Breast epithelium (tissue), 4 donors: ENCODE measurements at regions not wholly inside any gene's neighbourhood (a gene's known extent, or its start where the extent isn't known, plus 50 kb on each side); places are given as distances from the start of the nearest gene placed in this dataset.
"Not testable (repeated sequence)": the region's sequence is repeated elsewhere in the genome, so short reads cannot be mapped to it uniquely, and the experiment has no call there.

Source experiments
- DNase-seq, 2 donors: peaks; one replicate each; pipeline ENCODE4 v3.0.0-alpha.2; 2019; ENCODE audit warnings: low spot score in 2 of 2
- H3K27ac ChIP-seq, 2 donors: fragments of 200-600 bp; sonication (generic) in 1 of 2; one replicate each; pipeline ENCODE4 v1.5.1; 2016 to 2019; ENCODE audit warnings: mild to moderate bottlenecking in 1 of 2
- H3K27me3 ChIP-seq, 2 donors: fragments of 200-600 bp; sonication (generic) in 1 of 2; one replicate each; pipeline versions ENCODE4 v1.5.1 to v1.6.0; 2017 to 2019; ENCODE audit warnings: control low read depth in 1 of 2, mild to moderate bottlenecking in 1 of 2
- H3K36me3 ChIP-seq: fragments of 200-600 bp; one replicate; pipeline ENCODE4 v1.5.1; 2019
- H3K4me1 ChIP-seq, 2 donors: fragments of 200-600 bp; sonication (generic); one replicate each; pipeline ENCODE4 v1.5.1; 2016 to 2019; ENCODE audit warnings: control low read depth in 1 of 2
- H3K4me3 ChIP-seq, 3 donors: fragments of 200-600 bp; sonication (generic); 1 replicate in 2 of 3; 2 replicates in 1 of 3; pipeline ENCODE4 v1.5.1; 2016 to 2019; ENCODE audit warnings: mild to moderate bottlenecking in 3 of 3, moderate library complexity in 2 of 3
- H3K9me3 ChIP-seq, 2 donors: fragments of 200-600 bp; sonication (generic) in 1 of 2; one replicate each; pipeline ENCODE4 v1.5.1; 2016 to 2019; ENCODE audit warnings: control low read depth in 1 of 2
- intact Hi-C: fragments of 100-400 bp; cut with DNase I; formaldehyde crosslinking; loops from one replicate; pipeline ENCODE4 v1.15.1; 2023; ENCODE audit warnings: low total_unique reads

- intact Hi-C loops, H3K4me3 ChIP-seq, DNase-seq, H3K36me3 ChIP-seq, H3K27me3 ChIP-seq, H3K4me1 ChIP-seq, H3K9me3 ChIP-seq, H3K27ac ChIP-seq: not testable (repeated sequence)
Observed at GRCh38 chr16:21542075-21542474, 57.3 kb upstream of the METTL9 start.

DNA sequence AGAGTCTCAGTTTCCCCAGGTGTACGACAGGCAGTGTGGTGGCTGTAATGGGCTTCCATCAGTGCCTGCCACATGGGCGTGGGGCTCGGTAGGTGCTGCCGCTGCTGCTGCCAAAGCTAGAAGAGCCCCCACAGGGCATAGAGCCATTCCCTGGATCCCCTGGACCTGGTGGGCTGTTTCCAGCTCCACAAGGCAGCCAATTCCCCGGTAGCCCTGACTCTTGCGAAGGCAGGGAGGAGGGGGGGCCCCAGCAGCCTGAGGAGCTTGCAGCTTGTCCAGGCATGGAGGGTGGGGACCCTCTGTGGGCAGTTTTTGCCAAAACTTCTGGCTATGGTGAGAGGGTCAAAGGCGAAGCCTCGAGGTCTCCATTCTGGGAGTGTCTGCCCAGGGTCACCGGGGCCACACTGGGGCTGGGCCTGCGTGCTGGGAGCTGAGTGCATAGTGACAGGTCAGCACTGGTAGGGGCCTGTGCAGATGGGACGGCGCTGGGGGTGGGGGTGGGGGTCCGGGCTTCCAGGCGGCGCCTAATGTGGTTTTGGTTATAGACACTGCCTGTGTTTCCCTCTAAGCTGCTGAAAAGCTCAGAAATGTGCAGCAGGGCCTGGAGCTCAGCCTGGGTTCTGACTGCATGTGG lies 56.8 kb upstream of the METTL9 start:
- H3K36me3 ChIP-seq, H3K27me3 ChIP-seq, H3K4me3 ChIP-seq, DNase-seq, intact Hi-C loops, H3K4me1 ChIP-seq, H3K27ac ChIP-seq, H3K9me3 ChIP-seq: not testable (repeated sequence)

DNA sequence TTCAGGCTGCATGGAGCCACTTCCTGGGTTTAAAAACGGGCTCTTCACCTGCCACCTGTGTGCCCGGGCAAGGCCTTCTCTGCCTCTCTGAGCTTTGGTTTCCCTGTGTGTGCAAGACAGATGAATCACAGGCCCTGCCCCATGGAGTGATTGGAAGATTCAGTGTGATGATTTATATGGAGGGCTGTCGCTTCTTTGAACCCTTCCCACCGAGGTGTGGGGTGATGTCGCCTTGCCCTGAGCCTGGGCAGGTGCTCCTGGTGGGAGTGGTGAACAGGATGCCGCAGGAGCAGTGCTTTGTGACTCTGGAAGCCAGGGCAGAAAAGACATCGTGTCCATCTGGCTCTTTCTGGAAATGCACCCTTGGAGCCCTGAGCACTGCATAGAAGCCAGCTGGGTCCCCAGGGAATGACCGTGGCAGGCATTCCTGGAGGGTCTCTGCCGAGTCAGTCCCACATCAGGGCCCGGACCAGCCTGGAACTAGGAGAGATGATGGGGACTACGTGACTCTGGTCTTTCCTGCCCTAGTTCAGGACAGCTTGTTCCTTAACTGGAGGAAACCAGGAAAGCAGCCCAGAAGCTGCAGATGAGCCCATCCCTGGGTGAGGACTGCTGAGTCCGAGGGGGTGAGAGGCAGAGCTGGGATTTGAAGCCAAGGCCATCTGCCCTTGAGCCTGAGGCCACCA lies 56.1 kb upstream of the METTL9 start:
- intact Hi-C loops, H3K4me1 ChIP-seq, H3K27me3 ChIP-seq, H3K9me3 ChIP-seq, H3K27ac ChIP-seq, H3K4me3 ChIP-seq, H3K36me3 ChIP-seq, DNase-seq: not testable (repeated sequence)

DNA sequence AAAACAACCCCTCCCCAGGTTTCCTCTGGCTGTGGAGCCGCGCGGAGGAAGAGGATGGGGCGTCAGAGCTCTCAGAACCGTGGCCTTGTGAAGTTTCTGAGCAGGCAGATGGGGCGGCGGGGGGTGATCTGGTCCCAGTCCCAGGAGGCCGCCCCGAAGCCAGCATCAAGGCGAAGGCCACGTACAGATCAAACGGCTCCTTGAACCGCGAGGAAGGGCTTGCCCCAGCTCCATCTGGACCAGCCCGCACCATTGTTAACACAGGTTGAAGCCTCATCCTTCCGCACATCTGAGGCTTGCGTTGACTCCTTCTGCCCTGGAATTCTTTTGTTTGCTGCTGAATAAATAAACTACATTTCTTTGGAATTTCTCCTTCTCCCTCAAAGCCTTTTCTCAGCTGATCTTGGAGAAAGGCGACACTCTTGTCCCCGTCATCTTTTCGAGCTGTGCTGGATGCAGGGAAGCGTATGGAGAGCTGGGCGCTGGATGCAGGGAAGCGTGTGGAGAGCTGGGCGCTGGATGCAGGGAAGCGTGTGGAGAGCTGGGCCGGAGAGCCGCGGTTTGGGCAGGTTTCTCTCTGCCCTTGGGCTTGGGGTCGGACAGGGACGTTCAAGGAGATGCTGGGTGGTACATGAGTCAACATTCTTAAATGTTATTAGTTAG lies 53.6 kb upstream of the METTL9 start:
- H3K36me3 ChIP-seq, H3K27me3 ChIP-seq, H3K4me1 ChIP-seq, H3K9me3 ChIP-seq, H3K27ac ChIP-seq, H3K4me3 ChIP-seq, DNase-seq, intact Hi-C loops: not testable (repeated sequence)

- H3K9me3 ChIP-seq, H3K27ac ChIP-seq, intact Hi-C loops, H3K4me3 ChIP-seq, H3K27me3 ChIP-seq, H3K36me3 ChIP-seq, DNase-seq, H3K4me1 ChIP-seq: not testable (repeated sequence)
Observed at GRCh38 chr16:21549396-21549795, 50.0 kb upstream of the METTL9 start.
